Lower leg skin (tissue), 4 donors: ENCODE measurements at regions not wholly inside any gene's neighbourhood (a gene's known extent, or its start where the extent isn't known, plus 50 kb on each side); places are given as distances from the start of the nearest gene placed in this dataset.
"Not testable (repeated sequence)": the region's sequence is repeated elsewhere in the genome, so short reads cannot be mapped to it uniquely, and the experiment has no call there.

ENCODE experiments used
- DNase-seq, 2 donors: peaks; one replicate each; pipeline ENCODE4 v3.0.0-alpha.2; 2019; ENCODE audit warnings: low spot score in 2 of 2
- H3K4me3 ChIP-seq: fragments of 200-600 bp; sonication (generic); 2 replicates; pipeline ENCODE4 v1.5.1; 2017; ENCODE audit warnings: mild to moderate bottlenecking, low read depth; ENCODE audit not compliant: poor library complexity, severe bottlenecking
- POLR2A ChIP-seq, 2 donors: fragments of 450-650 bp; IDR thresholded peaks; one replicate each; pipeline ENCODE4 v1.6.1; 2016 to 2017; ENCODE audit warnings: antibody characterized with exemption in 2 of 2, mild to moderate bottlenecking in 1 of 2, moderate library complexity in 1 of 2
- WGBS, 2 donors: methylation state at CpG; one replicate each; pipeline ENCODE4 v1.1.5; 2018; 5-methylcytosine and 5-hydroxymethylcytosine counted together
- intact Hi-C: fragments of 100-400 bp; cut with DNase I; formaldehyde crosslinking; loops from one replicate; pipeline ENCODE4 v1.15.0; 2023; ENCODE audit warnings: low total_unique reads
- TF ChIP-seq, protein P1 (sequence below), 3 donors: fragments of 450-650 bp; IDR thresholded peaks; one replicate each; pipeline ENCODE4 v1.5.1; 2016; ENCODE audit warnings: antibody characterized with exemption in 3 of 3, mild to moderate bottlenecking in 3 of 3, moderate library complexity in 2 of 3

DNA sequence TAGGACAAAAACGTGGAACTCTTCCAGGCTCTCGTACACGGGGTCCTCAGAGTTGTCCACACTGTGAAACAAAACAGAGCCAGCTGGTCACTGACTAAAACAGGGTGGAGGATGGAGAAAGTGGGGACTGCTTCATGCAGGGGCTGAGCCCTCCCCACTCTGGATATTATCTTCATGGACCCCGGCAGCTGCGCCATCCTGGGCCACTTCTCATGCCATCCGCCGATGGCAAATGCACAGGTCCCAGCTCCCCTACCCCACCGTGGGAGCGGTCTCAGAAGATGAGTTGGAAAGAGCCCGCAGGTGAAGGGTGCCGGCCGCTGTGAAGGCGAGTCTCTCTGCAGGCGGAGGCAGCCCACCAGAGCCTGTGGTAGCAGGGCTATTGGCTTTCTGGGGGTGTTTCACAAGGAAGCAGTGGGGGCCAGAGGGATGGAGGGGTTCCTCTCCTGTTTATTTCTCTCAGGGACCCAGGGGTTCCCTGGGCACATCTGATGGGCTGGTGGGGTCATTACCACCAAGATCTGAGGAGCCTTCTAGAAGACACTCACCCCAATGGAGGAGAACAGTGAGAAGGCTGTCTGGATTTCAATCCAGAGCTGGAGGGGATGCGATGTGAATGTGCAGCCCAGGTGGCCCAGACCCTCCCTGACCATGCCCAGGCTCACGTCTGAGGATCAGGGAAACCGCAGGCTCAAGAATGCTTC lies 177.3 kb downstream of the KLF13 start:
- 89% methylated on average over 16 to 17 of the region's 17 CpGs for WGBS, 2 donors
- intact Hi-C loops, result no loop called here
- TF ChIP-seq, protein P1, sequence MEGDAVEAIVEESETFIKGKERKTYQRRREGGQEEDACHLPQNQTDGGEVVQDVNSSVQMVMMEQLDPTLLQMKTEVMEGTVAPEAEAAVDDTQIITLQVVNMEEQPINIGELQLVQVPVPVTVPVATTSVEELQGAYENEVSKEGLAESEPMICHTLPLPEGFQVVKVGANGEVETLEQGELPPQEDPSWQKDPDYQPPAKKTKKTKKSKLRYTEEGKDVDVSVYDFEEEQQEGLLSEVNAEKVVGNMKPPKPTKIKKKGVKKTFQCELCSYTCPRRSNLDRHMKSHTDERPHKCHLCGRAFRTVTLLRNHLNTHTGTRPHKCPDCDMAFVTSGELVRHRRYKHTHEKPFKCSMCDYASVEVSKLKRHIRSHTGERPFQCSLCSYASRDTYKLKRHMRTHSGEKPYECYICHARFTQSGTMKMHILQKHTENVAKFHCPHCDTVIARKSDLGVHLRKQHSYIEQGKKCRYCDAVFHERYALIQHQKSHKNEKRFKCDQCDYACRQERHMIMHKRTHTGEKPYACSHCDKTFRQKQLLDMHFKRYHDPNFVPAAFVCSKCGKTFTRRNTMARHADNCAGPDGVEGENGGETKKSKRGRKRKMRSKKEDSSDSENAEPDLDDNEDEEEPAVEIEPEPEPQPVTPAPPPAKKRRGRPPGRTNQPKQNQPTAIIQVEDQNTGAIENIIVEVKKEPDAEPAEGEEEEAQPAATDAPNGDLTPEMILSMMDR (IDR thresholded peaks at IDR 0.05), result no peak
- no peak for TF ChIP-seq POLR2A (IDR thresholded peaks at IDR 0.05)
- no peak for DNase-seq
- no peak overlapping the region for H3K4me3 ChIP-seq

DNA sequence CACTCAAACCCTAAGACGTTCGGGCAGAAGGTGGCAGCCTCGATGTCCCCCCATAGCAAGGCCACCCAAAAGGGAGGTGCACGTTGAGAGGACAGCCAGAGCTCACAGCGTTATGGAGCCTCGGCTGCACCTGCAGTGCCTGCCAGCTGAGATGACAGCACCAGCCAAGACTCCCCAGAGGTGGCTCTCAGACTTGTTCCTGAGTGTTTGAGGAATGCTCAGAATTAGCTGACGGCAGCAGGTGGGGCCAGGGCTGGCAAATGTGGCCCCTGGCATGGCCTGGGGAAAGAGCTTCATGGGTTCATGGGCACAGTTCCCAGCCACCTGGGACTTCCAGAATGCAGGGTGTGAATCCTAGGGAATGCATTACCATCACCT lies 177.8 kb downstream of the KLF13 start:
- 44 to 53% methylated on average over 7 of the region's 7 CpGs for WGBS, 2 donors
- TF ChIP-seq, protein P1 (IDR thresholded peaks at IDR 0.05), result no peak
- no peak for TF ChIP-seq POLR2A (IDR thresholded peaks at IDR 0.05)
- no peak for DNase-seq
- H3K4me3 ChIP-seq, result no peak overlapping the region
- intact Hi-C loops, result no loop called here

DNA sequence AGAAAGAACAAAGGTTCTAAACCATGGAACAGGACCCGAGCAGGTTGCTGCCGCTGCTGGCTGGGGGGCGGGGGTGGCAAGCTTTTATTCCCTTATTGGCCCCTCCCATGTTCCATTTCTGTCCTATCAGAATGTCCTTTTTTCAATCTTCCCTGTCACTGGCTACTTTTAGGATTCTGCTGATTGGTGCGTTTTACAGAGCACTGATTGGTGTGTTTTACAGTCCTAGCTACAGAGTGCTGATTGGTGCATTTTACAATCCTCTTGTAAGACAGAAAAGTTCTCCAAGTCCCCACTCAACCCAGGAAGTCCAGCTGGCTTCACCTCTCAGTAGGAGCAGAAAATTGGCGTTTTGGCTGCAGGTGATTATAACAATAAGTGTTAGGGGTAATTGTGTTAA lies 180.9 kb downstream of the KLF13 start:
- H3K4me3 ChIP-seq, DNase-seq, intact Hi-C loops: not testable (repeated sequence)
- WGBS, 2 donors, result 73 to 82% methylated on average over 5 of the region's 5 CpGs

DNA sequence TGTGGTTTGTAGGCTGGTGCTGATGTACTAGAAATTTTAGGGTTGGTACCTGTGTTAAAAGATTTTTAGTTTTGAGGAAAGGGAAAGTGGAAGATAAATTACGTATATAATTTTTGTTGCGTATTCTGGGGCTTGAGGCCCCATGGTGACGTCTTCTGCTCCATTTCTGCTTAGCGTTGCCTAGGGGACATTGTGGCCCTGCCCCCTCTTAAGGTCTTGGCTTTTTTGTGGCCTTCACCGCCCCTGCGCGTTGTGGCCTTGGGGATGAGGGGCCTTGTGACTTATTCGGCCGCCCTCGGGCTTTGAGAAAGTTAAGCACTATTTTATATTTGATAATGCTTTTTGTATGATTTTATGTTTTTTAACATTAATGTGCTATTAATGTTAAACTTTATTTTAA lies 182.0 kb downstream of the KLF13 start:
- DNase-seq, result no peak
- no peak overlapping the region for H3K4me3 ChIP-seq
- WGBS, 2 donors, result 90 to 95% methylated on average over 10 of the region's 10 CpGs
- TF ChIP-seq, protein P1 (IDR thresholded peaks at IDR 0.05), result no peak
- TF ChIP-seq POLR2A (IDR thresholded peaks at IDR 0.05), result no peak
- intact Hi-C loops, result no loop called here

DNA sequence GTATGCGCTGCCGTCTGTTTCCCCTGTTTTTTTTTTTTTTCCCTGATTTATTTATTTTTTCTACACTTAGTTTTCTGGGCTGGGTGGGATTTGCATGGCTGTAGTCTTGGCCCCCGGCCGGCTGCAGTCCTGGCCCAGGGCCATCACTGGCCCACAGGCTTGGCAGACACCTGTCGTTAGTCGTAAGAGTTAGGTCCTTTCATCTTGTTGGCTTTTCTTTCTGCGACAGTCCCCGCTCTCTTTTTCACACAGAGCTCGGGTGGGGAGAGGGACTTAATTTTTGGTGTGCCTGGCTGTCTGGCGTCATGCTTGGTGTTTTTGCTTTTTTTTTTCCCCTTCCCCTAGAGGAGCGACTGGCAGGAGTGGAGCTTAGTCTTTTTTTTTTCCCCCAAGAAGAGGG lies 183.4 kb downstream of the KLF13 start:
- WGBS, 2 donors, result 63 to 72% methylated on average over 11 of the region's 11 CpGs
- TF ChIP-seq POLR2A (IDR thresholded peaks at IDR 0.05), result no peak
- TF ChIP-seq, protein P1 (IDR thresholded peaks at IDR 0.05), result no peak
- no peak overlapping the region for H3K4me3 ChIP-seq
- DNase-seq, result no peak
- intact Hi-C loops, result no loop called here

DNA sequence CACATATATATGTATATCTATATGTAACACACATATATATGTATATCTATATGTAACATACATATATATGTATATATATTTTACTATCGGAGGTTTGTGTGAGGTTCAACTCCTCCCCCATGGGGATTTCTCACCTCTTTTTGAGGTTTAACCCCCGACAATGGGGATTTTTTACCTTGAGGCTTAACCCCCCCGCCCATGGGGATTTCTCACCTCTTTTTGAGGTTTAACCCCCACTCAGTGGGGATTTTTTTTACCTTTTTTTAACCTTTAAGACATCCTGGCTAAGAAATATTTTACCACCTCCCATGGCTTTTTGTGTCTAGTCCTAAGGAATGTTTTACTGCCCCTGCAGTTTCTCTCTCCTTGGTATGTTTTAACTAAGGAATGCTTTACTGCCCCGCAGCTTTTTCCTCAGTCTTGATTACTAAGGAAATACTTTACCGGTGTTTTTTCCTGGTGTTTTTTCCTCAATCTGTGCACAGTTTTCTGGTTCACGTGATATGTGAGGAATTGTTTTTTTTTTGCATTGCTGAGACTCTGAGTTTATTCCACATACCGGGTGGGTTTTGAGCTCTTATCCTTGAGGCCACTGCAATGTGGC lies 185.2 kb downstream of the KLF13 start:
- no peak for TF ChIP-seq POLR2A (IDR thresholded peaks at IDR 0.05)
- WGBS, 2 donors, result 44 to 51% methylated on average over 7 of the region's 7 CpGs
- intact Hi-C loops, result no loop called here
- no peak overlapping the region for H3K4me3 ChIP-seq
- no peak for DNase-seq

DNA sequence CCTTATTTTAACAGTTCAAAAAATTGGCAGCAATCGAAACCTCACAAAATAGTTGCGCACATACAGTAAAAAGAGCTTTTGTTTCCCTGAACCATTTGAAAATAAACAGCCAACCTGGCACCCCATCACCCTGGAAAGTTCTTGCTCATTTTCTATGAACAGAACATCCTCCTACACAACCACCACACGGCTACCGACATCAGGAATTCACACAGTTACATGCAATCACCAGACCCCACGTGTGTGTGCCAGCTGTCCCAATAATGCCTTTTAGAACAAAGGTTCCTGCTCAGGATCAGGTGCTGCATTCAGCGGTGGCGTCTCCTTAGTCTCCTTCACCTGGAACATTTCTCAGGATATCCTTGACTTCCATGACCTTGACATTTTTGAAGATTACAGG lies 186.5 kb downstream of the KLF13 start:
- no peak for DNase-seq

More for the DNA sequence above, 186.5 kb downstream of the KLF13 start:
- WGBS, 2 donors, result 63 to 73% methylated on average over 7 of the region's 7 CpGs
- intact Hi-C loops, result no loop called here
- no peak for TF ChIP-seq POLR2A (IDR thresholded peaks at IDR 0.05)
- TF ChIP-seq, protein P1 (IDR thresholded peaks at IDR 0.05), result no peak
- no peak overlapping the region for H3K4me3 ChIP-seq
